HCT116 (cell line): ENCODE measurements at regions not wholly inside any gene's neighbourhood (a gene's known extent, or its start where the extent isn't known, plus 50 kb on each side); places are given as distances from the start of the nearest gene placed in this dataset.

ENCODE experiments used
- ATAC-seq: fragments of 200-7000 bp; cut with Tn5 transposase; 2 replicates; pipeline ENCODE4 v1.9.1; 2020; ENCODE audit warnings: mild to moderate bottlenecking, moderate library complexity
- BruUV-seq: library from RNA; stranded (reverse); fragments of 400-500 nt; replicated peaks from 2 replicates; lab custom pipeline; 2021; lab: Mats Ljungman, UMichigan
- CTCF ChIA-PET: fragments of 300-600 bp; sonication (Branson Sonifier 250); formaldehyde crosslinking; loops from one replicate; lab custom pipeline; 2021; ENCODE audit warnings: antibody characterized with exemption; lab: Charles Lee
- POLR2A ChIA-PET: fragments of 300-600, 350-600 bp; sonication (Branson Sonifier 250); formaldehyde crosslinking; loops from one replicate; lab custom pipeline; 2021; ENCODE audit warnings: antibody characterized with exemption; lab: Charles Lee
- RAD21 ChIA-PET, 2 experiments: fragments of 300-600 bp; sonication (Branson Sonifier 250); formaldehyde crosslinking; loops; one replicate each; lab custom pipeline; 2023; ENCODE audit warnings: low total read pairs in 2 of 2; ENCODE audit not compliant: uncharacterized antibody in 2 of 2, unreplicated experiment in 2 of 2, low non-redundant PET in 1 of 2; lab: Charles Lee
- DNase-seq: peaks from one replicate; pipeline ENCODE4 v3.0.0-alpha.2; 2010; ENCODE audit warnings: low read depth, low spot score
- H2AFZ ChIP-seq: fragments of 200-600 bp; shearing (Covaris generic), sonication (generic); 2 replicates; pipeline ENCODE4 v1.6.1; 2017; ENCODE audit warnings: low read depth, mixed run types, mixed read lengths, antibody characterized with exemption, low read length; ENCODE audit not compliant: poor library complexity, severe bottlenecking
- H3K27ac ChIP-seq: 2 replicates; pipeline ENCODE4 v1.5.1; 2012; ENCODE audit warnings: low read depth, low read length
- H3K27me3 ChIP-seq: fragments of 200-600 bp; sonication (generic); 2 replicates; pipeline ENCODE4 v1.6.1; 2016; ENCODE audit warnings: mixed run types, low read length, mixed read lengths; ENCODE audit not compliant: insufficient read depth
- H3K36me3 ChIP-seq, 2 experiments: fragments of 200-500 bp in 1 of 2; fragments of 200-600 bp in 1 of 2; sonication (Bioruptor generic) in 1 of 2; sonication (generic) in 1 of 2; 2 replicates each; pipeline versions ENCODE4 v1.5.1 to v1.6.1; 2014 to 2016; ENCODE audit warnings: low read length in 2 of 2, inconsistent platforms in 1 of 2, mixed read lengths in 1 of 2, mixed run types in 1 of 2; ENCODE audit not compliant: insufficient read depth in 2 of 2, control insufficient read depth in 1 of 2
- H3K4me1 ChIP-seq, 2 experiments: fragments of 200-600 bp in 1 of 2; sonication (generic) in 1 of 2; 2 replicates each; pipeline versions ENCODE4 v1.5.1 to v1.6.1; 2012 to 2017; ENCODE audit warnings: low read length in 2 of 2, inconsistent platforms in 1 of 2, mild to moderate bottlenecking in 1 of 2, mixed read lengths in 1 of 2, mixed run types in 1 of 2, moderate library complexity in 1 of 2; ENCODE audit not compliant: insufficient read depth in 2 of 2, control insufficient read depth in 1 of 2
- H3K4me2 ChIP-seq: fragments of 200-600 bp; sonication (generic); 2 replicates; pipeline ENCODE4 v1.6.1; 2017; ENCODE audit warnings: mixed run types, low read length, mixed read lengths
- H3K4me3 ChIP-seq, 2 experiments: fragments of 200-600 bp in 1 of 2; sonication (generic) in 1 of 2; replicated peaks in 1 of 2; 2 replicates each; pipeline ENCODE4 v1.5.1; 2011 to 2016; ENCODE audit warnings: low read length in 2 of 2, control low read depth in 1 of 2, low read depth in 1 of 2, mild to moderate bottlenecking in 1 of 2, mixed read lengths in 1 of 2, mixed run types in 1 of 2
- H3K79me2 ChIP-seq: fragments of 200-600 bp; sonication (generic); 2 replicates; pipeline ENCODE4 v1.6.1; 2017; ENCODE audit warnings: mild to moderate bottlenecking, mixed run types, low read length, moderate library complexity, mixed read lengths; ENCODE audit not compliant: insufficient read depth
- H3K9ac ChIP-seq: fragments of 200-600 bp; sonication (generic); 2 replicates; pipeline ENCODE4 v1.6.1; 2016; ENCODE audit warnings: low read length, mixed read lengths
- H3K9me2 ChIP-seq: fragments of 200-600 bp; sonication (generic), shearing (Covaris generic); 2 replicates; pipeline ENCODE4 v1.6.1; 2017; ENCODE audit warnings: mixed run types, mild to moderate bottlenecking, moderate library complexity; ENCODE audit not compliant: insufficient read depth
- H3K9me3 ChIP-seq, 2 experiments: fragments of 200-500 bp in 1 of 2; fragments of 200-600 bp in 1 of 2; sonication (Bioruptor generic) in 1 of 2; sonication (generic) in 1 of 2; 2 replicates each; pipeline ENCODE4 v1.6.1; 2014 to 2017; ENCODE audit warnings: low read length in 2 of 2, mixed read lengths in 2 of 2, inconsistent platforms in 1 of 2, low read depth in 1 of 2, mild to moderate bottlenecking in 1 of 2, mixed run types in 1 of 2, moderate library complexity in 1 of 2; ENCODE audit not compliant: control insufficient read depth in 1 of 2, insufficient read depth in 1 of 2
- H4K20me1 ChIP-seq: fragments of 200-600 bp; sonication (generic), shearing (Covaris generic); 2 replicates; pipeline ENCODE4 v1.6.1; 2017; ENCODE audit warnings: mixed run types, mild to moderate bottlenecking, moderate library complexity; ENCODE audit not compliant: insufficient read depth
- ATF3 ChIP-seq: IDR thresholded peaks from 2 replicates; pipeline ENCODE4 v1.6.1; 2012
- CBX3 ChIP-seq: IDR thresholded peaks from 2 replicates; pipeline ENCODE4 v1.6.1; 2012; ENCODE audit warnings: low read depth
- CTCF ChIP-seq, 3 experiments: fragments of 200-600 bp in 1 of 3; sonication (generic) in 1 of 3; IDR thresholded peaks in 2 of 3; conservative IDR thresholded peaks in 1 of 3; 2 replicates each; pipeline ENCODE4 v1.5.1; 2012 to 2017; ENCODE audit warnings: low read depth in 2 of 3, low read length in 2 of 3, antibody characterized with exemption in 1 of 3, borderline replicate concordance in 1 of 3, control low read depth in 1 of 3, mild to moderate bottlenecking in 1 of 3, mixed read lengths in 1 of 3, mixed run types in 1 of 3, moderate library complexity in 1 of 3; ENCODE audit not compliant: insufficient read depth in 1 of 3
- EGR1 ChIP-seq: IDR thresholded peaks from 2 replicates; pipeline ENCODE4 v1.6.1; 2012; ENCODE audit warnings: low read depth
- ELF1 ChIP-seq: IDR thresholded peaks from 2 replicates; pipeline ENCODE4 v1.6.1; 2012; ENCODE audit warnings: low read depth, borderline replicate concordance
- EZH2 ChIP-seq: fragments of 200-600 bp; sonication (generic); IDR thresholded peaks from 2 replicates; pipeline ENCODE4 v1.6.1; 2017; ENCODE audit warnings: antibody characterized with exemption, mixed run types
- EZH2phosphoT487 ChIP-seq: fragments of 200-600 bp; IDR thresholded peaks from 2 replicates; pipeline ENCODE4 v1.6.1; 2018; ENCODE audit warnings: antibody characterized with exemption, borderline replicate concordance
- FOSL1 ChIP-seq: IDR thresholded peaks from 2 replicates; pipeline ENCODE4 v1.6.1; 2012; ENCODE audit warnings: low read depth
- JUND ChIP-seq: IDR thresholded peaks from 2 replicates; pipeline ENCODE4 v1.6.1; 2012
- POLR2AphosphoS5 ChIP-seq: IDR thresholded peaks from 2 replicates; pipeline ENCODE4 v1.6.1; 2011; ENCODE audit warnings: mild to moderate bottlenecking, low read depth, low read length, moderate library complexity
- RAD21 ChIP-seq: IDR thresholded peaks from 2 replicates; pipeline ENCODE4 v1.6.1; 2012; ENCODE audit warnings: low read depth, mild to moderate bottlenecking
- SIN3A ChIP-seq: IDR thresholded peaks from 2 replicates; pipeline ENCODE4 v1.6.1; 2012; ENCODE audit warnings: low read depth
- SRF ChIP-seq: IDR thresholded peaks from 2 replicates; pipeline ENCODE4 v1.6.1; 2012; ENCODE audit warnings: low read depth
- TCF7L2 ChIP-seq: IDR thresholded peaks from 2 replicates; pipeline ENCODE4 v1.7.0; 2011; ENCODE audit warnings: borderline replicate concordance, inconsistent platforms; ENCODE audit not compliant: insufficient read depth, insufficient read length; ENCODE audit errors: extremely low read depth
- ZBTB33 ChIP-seq: IDR thresholded peaks from 2 replicates; pipeline ENCODE4 v1.6.1; 2011; ENCODE audit warnings: mild to moderate bottlenecking, low read length, moderate library complexity; ENCODE audit not compliant: insufficient replicate concordance; ENCODE audit errors: extremely low read depth
- ZFX ChIP-seq: fragments of 450-650 bp; IDR thresholded peaks from 2 replicates; pipeline ENCODE4 v1.6.1; 2017
- ZNF274 ChIP-seq: fragments of 200-500 bp; sonication (Bioruptor generic); IDR thresholded peaks from 2 replicates; pipeline ENCODE4 v1.6.1; 2014; ENCODE audit warnings: mild to moderate bottlenecking, low read depth, low read length, inconsistent platforms
- intact Hi-C: fragments of 100-400 bp; cut with micrococcal nuclease; formaldehyde crosslinking; loops from 2 replicates; pipeline ENCODE4 v1.10.0; 2022
- TF ChIP-seq, protein P1 (sequence below): IDR thresholded peaks from 2 replicates; pipeline ENCODE4 v1.6.1; 2012; ENCODE audit warnings: low read depth
- TF ChIP-seq, protein P2 (sequence below): IDR thresholded peaks from 2 replicates; pipeline ENCODE4 v1.6.1; 2012

DNA sequence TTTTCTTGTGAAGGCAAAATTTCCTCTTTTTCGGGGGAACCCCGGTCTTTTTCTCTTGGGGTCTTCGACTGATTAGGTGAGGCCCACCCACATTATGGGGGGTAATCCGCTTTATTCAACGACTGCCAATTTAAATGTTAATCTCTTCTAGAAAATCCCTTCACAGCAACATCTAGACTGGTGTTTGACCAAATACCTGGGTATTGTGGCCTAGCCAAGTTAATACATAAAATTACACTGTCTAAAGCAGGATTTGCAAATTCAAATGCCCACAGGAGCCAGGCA is 170.0 kb upstream of the FOXN3 start:
- Histone ChIP-seq H3K36me3 (no peaks in the 10 kb centered on the region), H3K27me3 (no peaks in the 10 kb centered on the region), H3K79me2 (no peaks in the 10 kb centered on the region), H3K4me1 (no peaks in the 10 kb centered on the region), H3K27ac (no peak overlapping the region), H3K9me3 (no peaks in the 10 kb centered on the region), H4K20me1 (no peaks in the 10 kb centered on the region), H3K9me2 (no peaks in the 10 kb centered on the region), H3K9ac (no peak overlapping the region), H3K4me2 (no peak overlapping the region), H2AFZ (no peak overlapping the region), H3K4me3 (no peak overlapping the region)
- no peak for DNase-seq
- ChIA-PET CTCF (no interaction called here), RAD21 (no interaction called here), POLR2A (no interaction called here)
- intact Hi-C loops = no loop called here
- ATAC-seq = no peak
- TF ChIP-seq ATF3 (no peak), ZFX (no peak), EZH2 (no peak), ZBTB33 (no peak), TCF7L2 (no peak), SIN3A (no peak), CTCF (IDR thresholded peaks at IDR 0.05 in 2 of 3, conservative IDR thresholded peaks at IDR 0.05 in 1 of 3; ENCODE audit: borderline replicate concordance in 1 of 3, insufficient read depth in 1 of 3, low read depth in 2 of 3, low read length in 2 of 3) (no peak), POLR2AphosphoS5 (no peak), EGR1 (no peak), SRF (no peak), FOSL1 (no peak), EZH2phosphoT487 (no peak), JUND (no peak), RAD21 (no peak), ZNF274 (no peak), CBX3 (no peak), ELF1 (no peak)
- TF ChIP-seq, protein P1, sequence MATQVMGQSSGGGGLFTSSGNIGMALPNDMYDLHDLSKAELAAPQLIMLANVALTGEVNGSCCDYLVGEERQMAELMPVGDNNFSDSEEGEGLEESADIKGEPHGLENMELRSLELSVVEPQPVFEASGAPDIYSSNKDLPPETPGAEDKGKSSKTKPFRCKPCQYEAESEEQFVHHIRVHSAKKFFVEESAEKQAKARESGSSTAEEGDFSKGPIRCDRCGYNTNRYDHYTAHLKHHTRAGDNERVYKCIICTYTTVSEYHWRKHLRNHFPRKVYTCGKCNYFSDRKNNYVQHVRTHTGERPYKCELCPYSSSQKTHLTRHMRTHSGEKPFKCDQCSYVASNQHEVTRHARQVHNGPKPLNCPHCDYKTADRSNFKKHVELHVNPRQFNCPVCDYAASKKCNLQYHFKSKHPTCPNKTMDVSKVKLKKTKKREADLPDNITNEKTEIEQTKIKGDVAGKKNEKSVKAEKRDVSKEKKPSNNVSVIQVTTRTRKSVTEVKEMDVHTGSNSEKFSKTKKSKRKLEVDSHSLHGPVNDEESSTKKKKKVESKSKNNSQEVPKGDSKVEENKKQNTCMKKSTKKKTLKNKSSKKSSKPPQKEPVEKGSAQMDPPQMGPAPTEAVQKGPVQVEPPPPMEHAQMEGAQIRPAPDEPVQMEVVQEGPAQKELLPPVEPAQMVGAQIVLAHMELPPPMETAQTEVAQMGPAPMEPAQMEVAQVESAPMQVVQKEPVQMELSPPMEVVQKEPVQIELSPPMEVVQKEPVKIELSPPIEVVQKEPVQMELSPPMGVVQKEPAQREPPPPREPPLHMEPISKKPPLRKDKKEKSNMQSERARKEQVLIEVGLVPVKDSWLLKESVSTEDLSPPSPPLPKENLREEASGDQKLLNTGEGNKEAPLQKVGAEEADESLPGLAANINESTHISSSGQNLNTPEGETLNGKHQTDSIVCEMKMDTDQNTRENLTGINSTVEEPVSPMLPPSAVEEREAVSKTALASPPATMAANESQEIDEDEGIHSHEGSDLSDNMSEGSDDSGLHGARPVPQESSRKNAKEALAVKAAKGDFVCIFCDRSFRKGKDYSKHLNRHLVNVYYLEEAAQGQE = no peak
- TF ChIP-seq, protein P2, sequence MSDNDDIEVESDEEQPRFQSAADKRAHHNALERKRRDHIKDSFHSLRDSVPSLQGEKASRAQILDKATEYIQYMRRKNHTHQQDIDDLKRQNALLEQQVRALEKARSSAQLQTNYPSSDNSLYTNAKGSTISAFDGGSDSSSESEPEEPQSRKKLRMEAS = no peak
- BruUV-seq = no TSS peak
